Keratinocyte (primary cell): ENCODE measurements at regions not wholly inside any gene's neighbourhood (a gene's known extent, or its start where the extent isn't known, plus 50 kb on each side); places are given as distances from the start of the nearest gene placed in this dataset.
"Not testable (repeated sequence)": the region's sequence is repeated elsewhere in the genome, so short reads cannot be mapped to it uniquely, and the experiment has no call there.

ENCODE experiments used
- DNase-seq: peaks from one replicate; pipeline ENCODE4 v3.0.0-alpha.2; 2011; ENCODE audit warnings: low read depth, missing footprints, low spot score
- FAIRE-seq: peaks from 2 replicates; lab custom pipeline; 2011; peaks lifted over from hg19 to GRCh38; lab: Jason Lieb, UNC
- H2AFZ ChIP-seq: 2 replicates; pipeline ENCODE4 v1.6.0; 2012; ENCODE audit warnings: low read length, control low read depth, inconsistent platforms; ENCODE audit not compliant: control insufficient read depth
- H3K27ac ChIP-seq: 2 replicates; pipeline ENCODE4 v1.5.1; 2011; ENCODE audit warnings: low read length; ENCODE audit not compliant: control insufficient read depth, insufficient read depth
- H3K27me3 ChIP-seq: 3 replicates; pipeline ENCODE4 v1.6.0; 2011; ENCODE audit warnings: low read length; ENCODE audit not compliant: control insufficient read depth, insufficient read depth; ENCODE audit errors: extremely low read depth
- H3K36me3 ChIP-seq, 2 experiments: 2 replicates in 1 of 2; 3 replicates in 1 of 2; pipeline ENCODE4 v1.5.1; 2011; ENCODE audit warnings: low read length in 2 of 2, mild to moderate bottlenecking in 1 of 2; ENCODE audit not compliant: control insufficient read depth in 2 of 2, insufficient read depth in 2 of 2; ENCODE audit errors: extremely low read depth in 1 of 2
- H3K4me1 ChIP-seq: 3 replicates; pipeline ENCODE4 v1.5.1; 2011; ENCODE audit warnings: low read length; ENCODE audit not compliant: control insufficient read depth, insufficient read depth; ENCODE audit errors: extremely low read depth
- H3K4me2 ChIP-seq: 3 replicates; pipeline ENCODE4 v1.6.0; 2011; ENCODE audit warnings: low read depth, low read length; ENCODE audit not compliant: control insufficient read depth, insufficient read depth; ENCODE audit errors: extremely low read depth
- H3K4me3 ChIP-seq, 3 experiments: fragments of 200-600 bp in 1 of 3; sonication (generic) in 1 of 3; 2 replicates in 2 of 3; 3 replicates in 1 of 3; pipeline ENCODE4 v1.5.1; 2011 to 2016; ENCODE audit warnings: low read length in 3 of 3, mild to moderate bottlenecking in 3 of 3, control low read depth in 2 of 3, inconsistent platforms in 1 of 3, low read depth in 1 of 3, mixed read lengths in 1 of 3, mixed run types in 1 of 3, moderate library complexity in 1 of 3; ENCODE audit not compliant: control insufficient read depth in 2 of 3, insufficient read depth in 2 of 3; ENCODE audit errors: extremely low read depth in 1 of 3
- H3K79me2 ChIP-seq: 2 replicates; pipeline ENCODE4 v1.6.0; 2012; ENCODE audit warnings: low read length; ENCODE audit not compliant: control insufficient read depth, insufficient read depth
- H3K9ac ChIP-seq: 3 replicates; pipeline ENCODE4 v1.6.0; 2011; ENCODE audit warnings: low read length; ENCODE audit not compliant: control insufficient read depth, insufficient read depth; ENCODE audit errors: extremely low read depth
- H3K9me1 ChIP-seq: 3 replicates; pipeline ENCODE4 v1.6.0; 2011; ENCODE audit warnings: low read length; ENCODE audit not compliant: control insufficient read depth, insufficient read depth; ENCODE audit errors: extremely low read depth
- H3K9me3 ChIP-seq: 2 replicates; pipeline ENCODE4 v1.5.1; 2012; ENCODE audit warnings: low read depth, low read length; ENCODE audit not compliant: control insufficient read depth
- H4K20me1 ChIP-seq: 3 replicates; pipeline ENCODE4 v1.6.0; 2011; ENCODE audit warnings: low read length; ENCODE audit not compliant: control insufficient read depth, insufficient read depth; ENCODE audit errors: extremely low read depth
- EZH2 ChIP-seq: IDR thresholded peaks from one replicate; pipeline ENCODE4 v1.6.1; 2012; ENCODE audit warnings: inconsistent platforms, mild to moderate bottlenecking, low read length, moderate library complexity
- dilution Hi-C: fragments of 300-500 bp; cut with MboI; formaldehyde crosslinking; loops from one replicate; pipeline ENCODE4 v1.7.0; 2020; ENCODE audit warnings: low sequenced_read_pairs; ENCODE audit not compliant: extremely low pct_ligation_motif_present
- TF ChIP-seq, protein P1 (sequence below), 3 experiments: IDR thresholded peaks in 1 of 3; conservative IDR thresholded peaks in 1 of 3; optimal IDR thresholded peaks in 1 of 3; 2 replicates in 2 of 3; 3 replicates in 1 of 3; pipeline versions ENCODE3 to v1.5.1; 2011; ENCODE audit warnings: low read length in 3 of 3, mild to moderate bottlenecking in 3 of 3, moderate library complexity in 2 of 3, control low read depth in 1 of 3, inconsistent platforms in 1 of 3; ENCODE audit not compliant: insufficient read depth in 2 of 3; ENCODE audit errors: extremely low read depth in 1 of 3

DNA sequence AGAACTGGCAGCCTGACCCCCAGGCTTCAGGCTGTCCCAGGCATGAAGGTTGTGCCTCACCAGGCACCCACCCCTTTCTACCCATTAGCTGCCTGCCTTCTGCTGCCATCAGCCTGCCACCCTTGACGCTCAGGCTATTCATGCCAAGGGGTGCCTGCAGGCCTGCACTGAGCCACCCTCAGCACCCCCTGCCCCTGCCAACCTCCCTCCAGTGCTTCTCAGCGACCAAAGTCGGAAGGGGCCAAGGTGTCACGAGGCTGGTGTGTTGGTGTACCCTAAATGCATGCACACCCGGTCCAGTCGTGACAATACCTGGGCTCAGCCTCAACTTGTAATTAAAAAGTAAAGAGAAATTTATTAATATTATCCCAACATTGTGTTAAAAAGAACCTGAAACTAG is 422.7 kb downstream of the ARL4A start:
- Histone ChIP-seq H3K9me3 (no peaks in the 10 kb centered on the region), H3K27me3 (no peaks in the 10 kb centered on the region), H3K79me2 (no peaks in the 10 kb centered on the region), H3K4me1 (peaks cover 4% of the 10 kb centered on the region), H2AFZ (no peak overlapping the region), H3K36me3 (no peaks in the 10 kb centered on the region), H3K9me1 (no peaks in the 10 kb centered on the region), H3K27ac (no peak overlapping the region), H3K9ac (no peak overlapping the region), H3K4me3 (no peak overlapping the region), H4K20me1 (no peaks in the 10 kb centered on the region), H3K4me2 (no peak overlapping the region)
- no peak for DNase-seq
- TF ChIP-seq, protein P1, sequence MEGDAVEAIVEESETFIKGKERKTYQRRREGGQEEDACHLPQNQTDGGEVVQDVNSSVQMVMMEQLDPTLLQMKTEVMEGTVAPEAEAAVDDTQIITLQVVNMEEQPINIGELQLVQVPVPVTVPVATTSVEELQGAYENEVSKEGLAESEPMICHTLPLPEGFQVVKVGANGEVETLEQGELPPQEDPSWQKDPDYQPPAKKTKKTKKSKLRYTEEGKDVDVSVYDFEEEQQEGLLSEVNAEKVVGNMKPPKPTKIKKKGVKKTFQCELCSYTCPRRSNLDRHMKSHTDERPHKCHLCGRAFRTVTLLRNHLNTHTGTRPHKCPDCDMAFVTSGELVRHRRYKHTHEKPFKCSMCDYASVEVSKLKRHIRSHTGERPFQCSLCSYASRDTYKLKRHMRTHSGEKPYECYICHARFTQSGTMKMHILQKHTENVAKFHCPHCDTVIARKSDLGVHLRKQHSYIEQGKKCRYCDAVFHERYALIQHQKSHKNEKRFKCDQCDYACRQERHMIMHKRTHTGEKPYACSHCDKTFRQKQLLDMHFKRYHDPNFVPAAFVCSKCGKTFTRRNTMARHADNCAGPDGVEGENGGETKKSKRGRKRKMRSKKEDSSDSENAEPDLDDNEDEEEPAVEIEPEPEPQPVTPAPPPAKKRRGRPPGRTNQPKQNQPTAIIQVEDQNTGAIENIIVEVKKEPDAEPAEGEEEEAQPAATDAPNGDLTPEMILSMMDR (optimal IDR thresholded peaks at IDR 0.05 in 1 of 3, IDR thresholded peaks at IDR 0.05 in 1 of 3, conservative IDR thresholded peaks at IDR 0.05 in 1 of 3; ENCODE audit: extremely low read depth in 1 of 3, insufficient read depth in 2 of 3, low read length in 3 of 3): no peak
- no peak for TF ChIP-seq EZH2
- no peak for FAIRE-seq
- dilution Hi-C loops: no loop called here

GRCh38 chr7:13111230-13111629 is 423.8 kb downstream of the ARL4A start:
- TF ChIP-seq, protein P1 (optimal IDR thresholded peaks at IDR 0.05 in 1 of 3, IDR thresholded peaks at IDR 0.05 in 1 of 3, conservative IDR thresholded peaks at IDR 0.05 in 1 of 3; ENCODE audit: extremely low read depth in 1 of 3, insufficient read depth in 2 of 3, low read length in 3 of 3): no peak
- no peak for TF ChIP-seq EZH2
- no peak overlapping the region for H3K4me3 ChIP-seq
- no peaks in the 10 kb centered on the region for H4K20me1 ChIP-seq
- no peak overlapping the region for H2AFZ ChIP-seq
- H3K4me2 ChIP-seq: no peak overlapping the region
- FAIRE-seq (no peak), DNase-seq (no peak)
- dilution Hi-C loops: no loop called here
- no peak overlapping the region for H3K27ac ChIP-seq
- H3K36me3 ChIP-seq: no peaks in the 10 kb centered on the region
- no peaks in the 10 kb centered on the region for H3K79me2 ChIP-seq
- no peak overlapping the region for H3K9ac ChIP-seq
- H3K4me1 ChIP-seq: peaks cover 8% of the 10 kb centered on the region
- no peaks in the 10 kb centered on the region for H3K27me3 ChIP-seq
- H3K9me3 ChIP-seq: no peaks in the 10 kb centered on the region
- H3K9me1 ChIP-seq: no peaks in the 10 kb centered on the region

- H3K4me1 ChIP-seq, H2AFZ ChIP-seq, H3K79me2 ChIP-seq, H3K36me3 ChIP-seq, H3K9me3 ChIP-seq, H3K27me3 ChIP-seq, H3K9me1 ChIP-seq, dilution Hi-C loops, H3K9ac ChIP-seq, H3K4me2 ChIP-seq, H4K20me1 ChIP-seq, DNase-seq, H3K4me3 ChIP-seq, FAIRE-seq, H3K27ac ChIP-seq: not testable (repeated sequence)
These were observed 426.8 kb downstream of the ARL4A start for GRCh38 chr7:13114240-13114639.
